HCT116 (cell line): ENCODE measurements at regions not wholly inside any gene's neighbourhood (a gene's known extent, or its start where the extent isn't known, plus 50 kb on each side); places are given as distances from the start of the nearest gene placed in this dataset.

Experiments used
- ATAC-seq: fragments of 200-7000 bp; cut with Tn5 transposase; 2 replicates; pipeline ENCODE4 v1.9.1; 2020; ENCODE audit warnings: mild to moderate bottlenecking, moderate library complexity
- BruUV-seq: library from RNA; stranded (reverse); fragments of 400-500 nt; replicated peaks from 2 replicates; lab custom pipeline; 2021; lab: Mats Ljungman, UMichigan
- CTCF ChIA-PET: fragments of 300-600 bp; sonication (Branson Sonifier 250); formaldehyde crosslinking; loops from one replicate; lab custom pipeline; 2021; ENCODE audit warnings: antibody characterized with exemption; lab: Charles Lee
- POLR2A ChIA-PET: fragments of 300-600, 350-600 bp; sonication (Branson Sonifier 250); formaldehyde crosslinking; loops from one replicate; lab custom pipeline; 2021; ENCODE audit warnings: antibody characterized with exemption; lab: Charles Lee
- RAD21 ChIA-PET, 2 experiments: fragments of 300-600 bp; sonication (Branson Sonifier 250); formaldehyde crosslinking; loops; one replicate each; lab custom pipeline; 2023; ENCODE audit warnings: low total read pairs in 2 of 2; ENCODE audit not compliant: uncharacterized antibody in 2 of 2, unreplicated experiment in 2 of 2, low non-redundant PET in 1 of 2; lab: Charles Lee
- DNase-seq: peaks from one replicate; pipeline ENCODE4 v3.0.0-alpha.2; 2010; ENCODE audit warnings: low read depth, low spot score
- H2AFZ ChIP-seq: fragments of 200-600 bp; shearing (Covaris generic), sonication (generic); 2 replicates; pipeline ENCODE4 v1.6.1; 2017; ENCODE audit warnings: low read depth, mixed run types, mixed read lengths, antibody characterized with exemption, low read length; ENCODE audit not compliant: poor library complexity, severe bottlenecking
- H3K27ac ChIP-seq: 2 replicates; pipeline ENCODE4 v1.5.1; 2012; ENCODE audit warnings: low read depth, low read length
- H3K27me3 ChIP-seq: fragments of 200-600 bp; sonication (generic); 2 replicates; pipeline ENCODE4 v1.6.1; 2016; ENCODE audit warnings: mixed run types, low read length, mixed read lengths; ENCODE audit not compliant: insufficient read depth
- H3K36me3 ChIP-seq, 2 experiments: fragments of 200-500 bp in 1 of 2; fragments of 200-600 bp in 1 of 2; sonication (Bioruptor generic) in 1 of 2; sonication (generic) in 1 of 2; 2 replicates each; pipeline versions ENCODE4 v1.5.1 to v1.6.1; 2014 to 2016; ENCODE audit warnings: low read length in 2 of 2, inconsistent platforms in 1 of 2, mixed read lengths in 1 of 2, mixed run types in 1 of 2; ENCODE audit not compliant: insufficient read depth in 2 of 2, control insufficient read depth in 1 of 2
- H3K4me1 ChIP-seq, 2 experiments: fragments of 200-600 bp in 1 of 2; sonication (generic) in 1 of 2; 2 replicates each; pipeline versions ENCODE4 v1.5.1 to v1.6.1; 2012 to 2017; ENCODE audit warnings: low read length in 2 of 2, inconsistent platforms in 1 of 2, mild to moderate bottlenecking in 1 of 2, mixed read lengths in 1 of 2, mixed run types in 1 of 2, moderate library complexity in 1 of 2; ENCODE audit not compliant: insufficient read depth in 2 of 2, control insufficient read depth in 1 of 2
- H3K4me2 ChIP-seq: fragments of 200-600 bp; sonication (generic); 2 replicates; pipeline ENCODE4 v1.6.1; 2017; ENCODE audit warnings: mixed run types, low read length, mixed read lengths
- H3K4me3 ChIP-seq, 2 experiments: fragments of 200-600 bp in 1 of 2; sonication (generic) in 1 of 2; replicated peaks in 1 of 2; 2 replicates each; pipeline ENCODE4 v1.5.1; 2011 to 2016; ENCODE audit warnings: low read length in 2 of 2, control low read depth in 1 of 2, low read depth in 1 of 2, mild to moderate bottlenecking in 1 of 2, mixed read lengths in 1 of 2, mixed run types in 1 of 2
- H3K79me2 ChIP-seq: fragments of 200-600 bp; sonication (generic); 2 replicates; pipeline ENCODE4 v1.6.1; 2017; ENCODE audit warnings: mild to moderate bottlenecking, mixed run types, low read length, moderate library complexity, mixed read lengths; ENCODE audit not compliant: insufficient read depth
- H3K9ac ChIP-seq: fragments of 200-600 bp; sonication (generic); 2 replicates; pipeline ENCODE4 v1.6.1; 2016; ENCODE audit warnings: low read length, mixed read lengths
- H3K9me2 ChIP-seq: fragments of 200-600 bp; sonication (generic), shearing (Covaris generic); 2 replicates; pipeline ENCODE4 v1.6.1; 2017; ENCODE audit warnings: mixed run types, mild to moderate bottlenecking, moderate library complexity; ENCODE audit not compliant: insufficient read depth
- H3K9me3 ChIP-seq, 2 experiments: fragments of 200-500 bp in 1 of 2; fragments of 200-600 bp in 1 of 2; sonication (Bioruptor generic) in 1 of 2; sonication (generic) in 1 of 2; 2 replicates each; pipeline ENCODE4 v1.6.1; 2014 to 2017; ENCODE audit warnings: low read length in 2 of 2, mixed read lengths in 2 of 2, inconsistent platforms in 1 of 2, low read depth in 1 of 2, mild to moderate bottlenecking in 1 of 2, mixed run types in 1 of 2, moderate library complexity in 1 of 2; ENCODE audit not compliant: control insufficient read depth in 1 of 2, insufficient read depth in 1 of 2
- H4K20me1 ChIP-seq: fragments of 200-600 bp; sonication (generic), shearing (Covaris generic); 2 replicates; pipeline ENCODE4 v1.6.1; 2017; ENCODE audit warnings: mixed run types, mild to moderate bottlenecking, moderate library complexity; ENCODE audit not compliant: insufficient read depth
- CEBPB ChIP-seq: IDR thresholded peaks from 2 replicates; pipeline ENCODE4 v1.6.1; 2012; ENCODE audit warnings: low read depth
- EGR1 ChIP-seq: IDR thresholded peaks from 2 replicates; pipeline ENCODE4 v1.6.1; 2012; ENCODE audit warnings: low read depth
- ELF1 ChIP-seq: IDR thresholded peaks from 2 replicates; pipeline ENCODE4 v1.6.1; 2012; ENCODE audit warnings: low read depth, borderline replicate concordance
- EZH2 ChIP-seq: fragments of 200-600 bp; sonication (generic); IDR thresholded peaks from 2 replicates; pipeline ENCODE4 v1.6.1; 2017; ENCODE audit warnings: antibody characterized with exemption, mixed run types
- EZH2phosphoT487 ChIP-seq: fragments of 200-600 bp; IDR thresholded peaks from 2 replicates; pipeline ENCODE4 v1.6.1; 2018; ENCODE audit warnings: antibody characterized with exemption, borderline replicate concordance
- JUND ChIP-seq: IDR thresholded peaks from 2 replicates; pipeline ENCODE4 v1.6.1; 2012
- MAX ChIP-seq: IDR thresholded peaks from 2 replicates; pipeline ENCODE4 v1.6.1; 2012
- POLR2A ChIP-seq: IDR thresholded peaks from 2 replicates; pipeline ENCODE4 v1.7.0; 2011; ENCODE audit warnings: borderline replicate concordance; ENCODE audit not compliant: insufficient read depth, insufficient read length; ENCODE audit errors: extremely low read depth
- POLR2AphosphoS5 ChIP-seq: IDR thresholded peaks from 2 replicates; pipeline ENCODE4 v1.6.1; 2011; ENCODE audit warnings: mild to moderate bottlenecking, low read depth, low read length, moderate library complexity
- SIN3A ChIP-seq: IDR thresholded peaks from 2 replicates; pipeline ENCODE4 v1.6.1; 2012; ENCODE audit warnings: low read depth
- SP1 ChIP-seq: IDR thresholded peaks from 2 replicates; pipeline ENCODE4 v1.6.1; 2012; ENCODE audit warnings: low read depth
- YY1 ChIP-seq: IDR thresholded peaks from 2 replicates; pipeline ENCODE4 v1.6.1; 2011; ENCODE audit warnings: low read length, low read depth, moderate library complexity, mild to moderate bottlenecking; ENCODE audit not compliant: insufficient replicate concordance; ENCODE audit errors: extremely low read depth
- ZBTB33 ChIP-seq: IDR thresholded peaks from 2 replicates; pipeline ENCODE4 v1.6.1; 2011; ENCODE audit warnings: mild to moderate bottlenecking, low read length, moderate library complexity; ENCODE audit not compliant: insufficient replicate concordance; ENCODE audit errors: extremely low read depth
- ZFX ChIP-seq: fragments of 450-650 bp; IDR thresholded peaks from 2 replicates; pipeline ENCODE4 v1.6.1; 2017
- intact Hi-C: fragments of 100-400 bp; cut with micrococcal nuclease; formaldehyde crosslinking; loops from 2 replicates; pipeline ENCODE4 v1.10.0; 2022

- no peak for TF ChIP-seq POLR2A
- no peak for TF ChIP-seq ZBTB33
- no peak for TF ChIP-seq YY1
- TF ChIP-seq EGR1, result no peak
- TF ChIP-seq ELF1, result no peak
- no peak for TF ChIP-seq ZFX
- TF ChIP-seq SP1, result no peak
Observed at GRCh38 chr4:81638698-81639097, 167.0 kb upstream of the RASGEF1B start (continued).

GRCh38 chr4:81635739-81636138, 164.0 kb upstream of the RASGEF1B start:
- ChIA-PET CTCF (no interaction called here), POLR2A (no interaction called here), RAD21 (no interaction called here)
- Histone ChIP-seq H3K9ac (no peak overlapping the region), H3K36me3 (no peaks in the 10 kb centered on the region), H3K9me3 (no peaks in the 10 kb centered on the region), H2AFZ (no peak overlapping the region), H3K4me1 (peaks cover 0 to 6% of the 10 kb centered on the region in 2 experiments; a peak in 1 of 4 replicates), H3K79me2 (no peaks in the 10 kb centered on the region), H3K4me3 (no peak overlapping the region)
- BruUV-seq, result no TSS peak
- intact Hi-C loops, result no loop called here
- 0 out of 2 replicates have a peak, but pooled peaks have one; percentile 34 for ATAC-seq
- TF ChIP-seq JUND (no peak), ELF1 (peak; percentile 60), EZH2phosphoT487 (no peak), POLR2AphosphoS5 (no peak), EGR1 (no peak), MAX (peak; percentile 60), ZFX (no peak), CEBPB (no peak), EZH2 (no peak), ZBTB33 (no peak), SIN3A (no peak), SP1 (no peak)
- TF ChIP-seq, all 23 proteins: peak for 2
- Histone ChIP-seq H3K4me2 (peak overlapping the region; percentile 45), H3K9me2 (no peaks in the 10 kb centered on the region), H3K27ac (no peak overlapping the region), H4K20me1 (no peaks in the 10 kb centered on the region), H3K27me3 (no peaks in the 10 kb centered on the region)
- peak; percentile 3 for DNase-seq
